NCI-H1930 (cell line): ENCODE measurements at regions not wholly inside any gene's neighbourhood (a gene's known extent, or its start where the extent isn't known, plus 50 kb on each side); places are given as distances from the start of the nearest gene placed in this dataset.

Source experiments
- DNase-seq, 2 experiments: peaks; one replicate each; lab custom pipeline; 2025; lab: John Stamatoyannopoulos, UW

DNA sequence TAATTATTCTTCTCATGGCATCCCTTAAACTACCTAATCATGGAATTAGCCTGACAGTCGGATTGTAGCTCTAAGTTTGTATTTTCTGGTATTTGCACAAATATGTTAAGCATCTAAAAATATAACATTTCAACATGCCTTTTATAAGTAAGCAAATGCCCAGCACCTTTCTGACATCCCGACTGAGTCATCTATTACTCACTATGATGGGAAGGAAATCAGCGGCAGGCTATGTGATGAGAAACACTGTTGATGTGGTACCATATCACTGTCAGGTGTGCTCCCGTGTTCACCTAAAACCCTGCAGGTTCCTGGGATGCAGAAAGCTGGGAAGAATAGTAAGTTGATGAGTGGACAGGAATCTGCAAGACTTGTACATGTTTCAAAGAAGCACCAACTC lies 367.8 kb upstream of the IL12A start:
- no peak for DNase-seq

DNA sequence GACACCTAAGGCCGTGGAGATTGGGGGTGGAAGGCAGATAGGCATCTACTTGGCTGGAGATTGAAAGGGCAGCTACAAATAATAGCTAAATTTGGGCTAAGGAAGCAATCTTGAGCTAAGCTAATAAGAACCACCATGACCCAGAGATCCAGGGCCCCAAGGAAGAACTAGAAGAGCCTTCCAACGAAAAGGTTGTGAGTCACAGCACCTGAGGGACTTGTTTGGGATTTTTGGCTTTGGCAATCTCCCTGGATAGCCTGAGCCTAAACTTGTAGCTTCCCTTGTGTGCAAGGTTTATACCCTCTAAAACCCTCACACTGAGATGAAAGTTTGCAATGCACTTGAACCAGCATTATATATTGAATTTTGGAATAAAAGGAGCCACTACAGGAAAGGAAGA lies 364.0 kb upstream of the IL12A start:
- DNase-seq = no peak

DNA sequence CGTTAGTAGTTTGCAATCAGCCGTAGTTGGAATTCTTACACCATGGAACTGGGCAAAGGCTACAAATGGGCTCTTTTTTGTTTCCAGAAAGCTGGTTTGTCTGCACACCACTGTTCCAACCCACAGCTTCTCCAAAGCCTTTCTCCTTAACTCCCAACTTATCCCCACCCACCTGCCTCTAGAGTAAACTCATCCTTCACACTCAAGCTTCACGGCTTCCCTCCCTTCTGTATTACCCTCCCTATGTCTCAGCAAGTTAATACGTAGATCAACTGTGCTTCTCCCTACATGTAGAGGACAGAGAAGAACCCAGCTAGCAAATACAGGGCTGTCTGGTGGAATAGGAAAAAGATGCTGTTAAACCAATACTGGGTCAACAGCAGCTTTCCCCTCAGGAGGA lies 363.0 kb upstream of the IL12A start:
- DNase-seq = no peak

DNA sequence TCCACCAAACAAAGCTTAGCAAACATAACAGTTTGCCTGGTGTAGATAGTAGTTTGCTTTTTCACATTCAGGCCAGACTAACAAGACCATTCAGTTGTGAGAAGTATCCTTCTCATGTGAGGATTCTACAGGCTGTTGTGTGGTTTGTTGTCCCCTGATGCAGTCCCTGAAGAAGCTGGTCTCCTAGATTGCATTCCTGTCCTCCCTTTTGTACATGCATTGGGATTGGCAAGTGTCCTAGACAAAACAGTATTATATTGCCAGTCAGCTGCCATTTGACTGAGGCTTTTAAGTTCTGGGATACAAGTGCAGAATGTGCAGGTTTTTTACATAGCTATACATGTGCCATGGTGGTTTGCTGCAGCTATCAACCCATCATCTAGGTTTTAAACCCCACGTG lies 362.0 kb upstream of the IL12A start:
- no peak for DNase-seq

DNA sequence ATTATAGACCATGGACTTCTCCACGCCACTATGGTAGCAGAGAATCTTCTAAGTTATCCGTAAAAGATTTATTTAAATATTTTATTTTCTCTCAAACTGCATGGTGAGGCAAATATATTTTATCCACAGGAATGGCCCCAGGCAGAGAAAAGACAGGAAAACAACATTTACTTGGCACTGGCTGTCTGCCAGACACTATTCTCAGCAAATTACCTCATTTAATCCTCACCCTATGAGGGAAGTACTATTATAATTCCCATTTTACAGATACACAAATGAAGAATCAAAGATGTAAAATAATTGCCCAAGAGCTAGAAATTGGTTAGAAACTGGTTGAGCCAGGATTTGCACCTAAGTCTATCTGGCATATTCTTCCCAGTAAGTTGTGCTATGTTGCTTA lies 361.4 kb upstream of the IL12A start:
- DNase-seq = no peak

DNA sequence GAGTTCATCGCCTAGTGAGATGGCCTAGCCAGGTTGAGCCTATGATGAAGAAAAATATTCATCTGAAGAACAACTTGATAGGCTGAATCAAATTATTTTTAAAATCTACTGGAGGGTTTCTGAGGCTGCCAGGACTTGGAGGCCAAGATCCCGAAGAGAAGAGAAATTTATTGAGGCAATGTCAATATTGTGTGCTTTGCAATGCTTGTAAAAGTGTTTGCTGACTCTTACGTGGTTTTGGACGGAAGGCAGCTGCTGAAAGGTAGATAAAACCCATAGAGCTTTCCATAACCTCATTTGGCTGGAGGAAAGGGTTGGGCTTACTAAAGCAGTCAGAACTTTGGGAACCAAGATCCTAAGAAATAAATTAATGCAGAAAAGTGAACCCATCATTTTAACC lies 361.0 kb upstream of the IL12A start:
- DNase-seq = no peak

DNA sequence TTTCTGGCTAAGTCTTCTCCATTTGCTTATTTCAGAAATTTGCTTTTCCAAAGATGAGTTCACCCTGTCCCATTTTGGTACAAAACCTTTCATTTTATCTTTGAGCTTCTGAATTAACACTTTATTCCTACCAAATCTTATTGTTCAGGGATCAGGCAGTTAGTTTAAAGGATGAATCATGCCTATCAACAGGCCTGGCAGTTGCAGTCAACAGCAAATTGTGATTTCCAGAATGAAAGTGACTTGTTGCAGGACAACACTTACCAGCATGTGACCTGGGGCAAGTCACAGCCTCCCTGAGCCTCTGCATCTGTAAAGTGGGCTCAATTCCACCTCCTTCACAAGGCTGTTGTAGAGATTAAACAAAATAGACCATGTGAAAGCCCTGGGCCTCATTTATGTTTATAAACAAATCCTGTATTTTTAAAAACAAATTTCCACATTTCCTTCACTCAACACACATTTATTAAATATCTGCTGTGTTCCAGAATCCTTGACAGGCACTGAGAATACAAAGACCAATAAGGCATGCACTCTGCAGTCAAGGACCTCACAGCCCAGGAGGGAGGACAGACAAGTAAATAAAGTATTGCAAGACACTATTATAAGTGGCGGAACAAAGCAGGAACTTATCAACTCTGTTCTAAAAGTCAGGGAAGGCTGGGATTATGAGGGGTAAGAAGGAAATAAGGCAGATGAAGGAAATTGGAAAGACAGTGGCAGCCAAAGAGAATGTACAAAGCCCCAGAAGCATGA lies 359.1 kb upstream of the IL12A start:
- no peak for DNase-seq

DNA sequence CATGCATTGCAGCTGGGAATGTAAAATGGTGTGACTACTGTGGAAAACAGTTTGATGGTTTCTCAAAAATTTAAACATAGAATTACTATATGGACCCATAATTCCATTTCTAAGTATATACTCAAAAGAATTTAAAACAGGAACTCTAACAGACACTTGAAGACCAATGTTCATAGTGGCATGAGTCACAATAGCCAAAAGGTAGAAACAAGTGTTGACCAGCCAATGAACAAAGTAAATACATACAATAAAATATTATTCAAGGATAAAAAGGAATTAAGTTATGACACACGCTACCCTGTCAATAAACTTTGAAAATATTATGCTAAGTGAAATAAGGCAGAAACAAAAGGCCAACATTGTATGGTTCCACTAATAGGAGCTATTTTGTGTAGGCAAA lies 357.4 kb upstream of the IL12A start:
- no peak for DNase-seq

DNA sequence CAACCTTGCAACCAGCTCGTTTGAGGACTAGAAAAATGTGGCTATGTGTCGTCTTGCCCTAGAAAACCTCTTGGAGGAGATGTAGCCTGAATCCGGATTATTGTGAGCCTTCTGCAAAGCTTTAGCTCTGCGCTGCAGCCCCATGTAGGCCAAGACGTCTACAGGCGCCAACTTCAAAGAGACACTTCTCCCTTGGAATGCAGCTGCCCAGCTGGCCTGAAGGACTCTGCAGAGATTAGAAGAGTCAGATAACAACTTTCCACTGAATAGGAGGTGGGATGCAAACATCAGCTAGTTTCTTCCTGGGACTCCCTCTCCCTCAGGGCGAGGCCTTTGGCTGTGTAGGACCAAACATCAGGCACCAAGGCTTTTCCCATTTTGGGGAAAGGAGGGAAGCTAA lies 356.5 kb upstream of the IL12A start:
- no peak for DNase-seq

DNA sequence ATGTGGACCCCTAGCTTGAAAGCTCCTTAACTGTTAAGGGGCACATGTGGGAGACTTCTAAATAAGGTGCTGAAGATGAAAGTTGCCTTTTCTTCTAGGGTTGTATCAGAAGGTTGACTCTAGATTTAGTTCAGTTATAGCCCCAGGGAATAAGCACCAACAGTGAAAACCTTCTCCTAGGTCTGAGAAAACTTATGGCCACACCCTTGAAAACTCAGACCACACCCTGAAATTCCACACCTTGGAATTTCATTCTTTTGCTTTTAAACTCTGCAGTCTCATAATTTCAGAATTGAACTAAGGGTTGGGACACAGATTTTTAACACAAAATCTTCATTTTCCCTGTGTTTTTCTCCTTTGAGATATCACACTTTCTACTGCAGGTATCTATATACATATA lies 355.8 kb upstream of the IL12A start:
- no peak for DNase-seq

DNA sequence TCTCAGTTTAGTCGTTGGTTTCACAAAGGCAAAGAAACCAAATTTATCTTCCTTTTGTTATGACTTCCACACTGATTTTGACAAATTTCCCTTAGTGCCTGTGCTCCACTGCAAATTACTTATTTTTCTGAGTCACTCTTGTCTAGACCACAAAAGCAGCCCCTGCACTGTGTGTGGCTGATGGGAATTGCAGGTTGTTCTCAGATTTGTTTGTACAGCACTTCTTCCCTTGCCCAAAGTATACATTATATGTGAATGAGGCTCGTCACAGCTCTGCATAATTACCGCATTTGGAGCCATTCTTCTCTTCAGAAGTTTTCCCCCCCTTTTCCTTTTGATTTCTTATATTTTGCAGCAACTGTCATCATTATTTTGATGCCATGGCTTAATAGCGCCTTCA lies 354.2 kb upstream of the IL12A start:
- no peak for DNase-seq

DNA sequence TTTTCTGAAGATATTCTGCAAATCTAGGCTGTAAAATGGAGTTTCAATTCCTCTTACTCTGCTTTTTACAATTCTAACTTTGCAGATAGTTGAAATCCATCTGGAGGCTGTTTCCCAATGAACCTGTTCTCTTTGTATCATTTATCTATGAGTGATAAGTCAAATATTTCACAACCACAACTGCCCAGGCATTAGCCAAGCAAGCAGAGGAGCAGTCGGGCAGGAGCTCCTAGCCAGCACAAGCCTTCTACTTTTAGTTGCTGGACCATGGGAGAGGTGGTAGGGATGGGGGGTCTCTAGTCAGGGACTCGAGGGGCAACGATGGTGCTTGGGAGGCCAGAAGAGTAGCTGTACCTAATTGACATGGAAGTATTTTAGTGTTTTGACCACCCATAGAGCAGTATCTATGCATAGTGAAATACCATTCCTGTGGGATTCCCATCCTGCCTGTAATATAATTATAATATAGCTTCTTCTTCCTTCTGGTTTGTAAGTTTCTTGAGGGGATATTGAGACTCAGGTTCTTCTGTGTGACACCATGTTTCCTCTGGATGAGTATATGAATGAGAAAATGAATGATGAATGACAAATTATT lies 353.5 kb upstream of the IL12A start:
- DNase-seq = no peak

DNA sequence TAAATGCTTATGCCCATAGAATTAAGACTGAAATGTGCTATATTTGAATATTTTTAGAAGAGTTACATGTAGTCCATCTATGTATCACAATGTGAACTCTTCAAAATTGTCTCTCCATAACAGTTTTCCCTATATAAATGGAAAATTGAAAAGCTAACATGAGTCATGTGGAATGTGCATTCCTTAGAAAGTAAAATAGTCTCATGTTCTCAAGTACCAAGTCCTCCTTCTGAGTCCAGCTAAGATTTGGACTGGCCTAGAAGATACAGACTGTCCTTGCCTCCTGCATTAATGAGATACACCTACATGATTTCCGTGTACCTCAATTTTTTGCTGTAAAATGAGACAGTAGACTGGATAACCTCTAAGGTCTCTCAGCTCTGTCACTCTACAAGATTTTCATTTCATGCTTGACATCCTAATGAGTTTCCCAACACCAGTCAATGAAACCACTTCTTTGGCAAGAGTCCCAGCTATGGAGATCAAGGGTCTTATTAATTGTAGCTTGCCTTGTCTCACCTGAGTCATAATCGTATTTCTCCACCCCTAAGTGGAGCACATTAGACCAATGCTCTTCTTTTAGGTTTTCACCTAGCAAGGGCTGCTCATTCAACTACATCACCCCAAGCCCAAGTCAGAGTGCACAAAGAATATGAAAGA lies 350.6 kb upstream of the IL12A start:
- no peak for DNase-seq

DNA sequence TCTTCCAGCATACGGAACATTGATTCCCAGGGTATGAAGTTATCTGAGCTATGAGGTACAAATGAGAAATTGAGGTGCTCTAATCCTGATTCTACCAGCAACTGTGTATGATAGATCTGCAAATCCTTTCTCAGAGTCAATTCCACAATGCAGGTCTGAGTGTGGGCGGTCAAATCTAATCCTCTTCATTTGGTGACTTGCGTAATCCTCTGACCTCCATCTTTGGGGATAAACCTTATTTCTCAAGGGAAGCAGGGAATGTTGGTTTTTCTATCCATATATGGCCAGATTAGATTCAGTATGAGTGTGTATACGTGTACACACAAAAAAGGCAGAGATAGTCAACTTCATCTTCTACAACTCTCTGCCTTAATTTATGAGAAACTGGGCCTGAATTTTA lies 348.4 kb upstream of the IL12A start:
- DNase-seq = no peak

DNA sequence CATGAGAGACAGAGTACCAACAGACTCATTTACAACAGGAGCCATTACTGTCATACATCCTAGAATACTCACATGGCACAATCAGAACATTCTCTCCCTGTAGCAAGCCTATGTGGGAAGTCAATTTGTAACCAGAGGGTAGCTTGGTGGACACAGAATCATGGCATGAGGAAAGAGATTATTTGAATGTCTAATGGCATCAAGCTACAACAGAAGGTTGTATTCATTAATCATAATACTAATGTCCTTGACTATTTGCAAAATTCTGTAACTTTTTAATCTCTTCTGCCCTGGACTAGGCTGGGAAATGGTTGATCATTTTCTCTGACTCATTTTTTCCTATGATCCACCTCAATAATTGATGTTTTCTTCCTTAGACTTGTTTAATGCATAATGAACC lies 345.2 kb upstream of the IL12A start:
- DNase-seq = no peak

DNA sequence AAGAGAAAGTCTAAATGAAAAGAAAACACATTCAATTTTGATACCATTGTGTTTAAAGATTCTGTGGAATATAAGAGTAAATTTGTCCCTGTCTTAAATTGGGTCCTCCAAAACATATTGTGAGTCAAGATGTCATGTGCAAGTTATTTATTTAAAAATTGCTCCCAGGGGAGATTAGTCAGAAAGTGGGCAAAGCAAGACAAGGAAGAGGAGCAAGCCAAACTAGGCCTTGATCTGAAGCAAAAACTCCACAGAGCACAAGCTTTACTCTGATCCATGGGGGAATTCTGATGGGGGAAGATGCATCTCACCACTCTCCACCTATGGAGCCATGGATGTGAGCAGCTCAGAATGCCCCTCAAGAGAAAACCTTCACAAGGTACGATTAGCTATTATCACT lies 342.8 kb upstream of the IL12A start:
- no peak for DNase-seq

DNA sequence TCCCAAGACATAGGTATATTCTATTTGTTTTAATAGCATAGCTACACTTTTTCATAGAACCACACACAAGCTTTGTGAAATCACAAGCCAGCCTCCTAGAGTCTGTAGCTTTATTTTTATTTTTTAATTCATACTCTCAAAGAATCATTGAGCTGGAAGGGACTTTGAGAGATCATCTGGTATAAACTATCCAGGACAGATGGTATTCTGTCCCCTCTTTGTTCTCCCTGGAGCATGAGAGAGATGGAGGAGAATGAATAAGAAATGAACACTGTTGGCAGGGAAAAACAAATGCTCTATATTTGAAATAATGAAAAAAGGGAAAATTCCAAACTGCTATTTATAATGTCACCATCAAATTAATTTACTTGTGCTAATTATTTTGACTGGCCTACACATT lies 338.7 kb upstream of the IL12A start:
- DNase-seq = no peak

DNA sequence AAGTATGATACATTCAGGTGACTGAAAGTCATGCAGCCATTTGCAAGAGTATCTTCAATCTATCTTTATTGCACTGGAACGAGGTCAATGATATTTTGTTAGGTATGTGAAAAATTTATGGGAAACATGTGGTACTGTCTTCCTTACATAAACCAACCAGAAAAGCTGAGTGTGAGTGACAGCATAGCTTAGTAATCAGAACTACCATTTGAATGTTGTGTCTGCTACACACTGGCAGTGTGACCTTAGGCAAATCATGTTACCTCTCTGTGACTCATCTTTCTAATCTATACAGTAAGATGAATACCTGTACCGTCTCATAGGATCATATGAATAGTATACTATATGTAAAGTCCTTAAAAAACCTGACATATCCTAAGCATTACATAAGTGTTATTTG lies 337.9 kb upstream of the IL12A start:
- DNase-seq = no peak

DNA sequence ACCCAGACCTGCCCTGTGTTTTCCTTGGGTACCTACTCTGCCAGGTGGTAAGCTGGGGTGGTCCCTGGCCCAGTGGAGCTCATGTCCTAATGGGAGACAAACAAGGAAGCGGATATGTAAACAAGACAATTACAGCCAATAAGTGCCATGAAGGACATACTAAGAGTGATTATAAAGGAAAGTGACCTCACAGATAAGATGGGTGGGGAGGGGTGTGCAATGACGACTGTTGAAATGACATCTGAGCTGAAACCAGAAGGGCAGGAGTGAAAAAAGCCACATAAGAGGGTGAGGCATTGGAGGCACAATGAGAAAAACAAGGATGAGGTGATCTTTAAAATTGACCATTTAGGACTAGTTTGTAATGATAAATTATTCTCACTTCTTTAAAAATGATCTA lies 336.2 kb upstream of the IL12A start:
- DNase-seq = no peak

DNA sequence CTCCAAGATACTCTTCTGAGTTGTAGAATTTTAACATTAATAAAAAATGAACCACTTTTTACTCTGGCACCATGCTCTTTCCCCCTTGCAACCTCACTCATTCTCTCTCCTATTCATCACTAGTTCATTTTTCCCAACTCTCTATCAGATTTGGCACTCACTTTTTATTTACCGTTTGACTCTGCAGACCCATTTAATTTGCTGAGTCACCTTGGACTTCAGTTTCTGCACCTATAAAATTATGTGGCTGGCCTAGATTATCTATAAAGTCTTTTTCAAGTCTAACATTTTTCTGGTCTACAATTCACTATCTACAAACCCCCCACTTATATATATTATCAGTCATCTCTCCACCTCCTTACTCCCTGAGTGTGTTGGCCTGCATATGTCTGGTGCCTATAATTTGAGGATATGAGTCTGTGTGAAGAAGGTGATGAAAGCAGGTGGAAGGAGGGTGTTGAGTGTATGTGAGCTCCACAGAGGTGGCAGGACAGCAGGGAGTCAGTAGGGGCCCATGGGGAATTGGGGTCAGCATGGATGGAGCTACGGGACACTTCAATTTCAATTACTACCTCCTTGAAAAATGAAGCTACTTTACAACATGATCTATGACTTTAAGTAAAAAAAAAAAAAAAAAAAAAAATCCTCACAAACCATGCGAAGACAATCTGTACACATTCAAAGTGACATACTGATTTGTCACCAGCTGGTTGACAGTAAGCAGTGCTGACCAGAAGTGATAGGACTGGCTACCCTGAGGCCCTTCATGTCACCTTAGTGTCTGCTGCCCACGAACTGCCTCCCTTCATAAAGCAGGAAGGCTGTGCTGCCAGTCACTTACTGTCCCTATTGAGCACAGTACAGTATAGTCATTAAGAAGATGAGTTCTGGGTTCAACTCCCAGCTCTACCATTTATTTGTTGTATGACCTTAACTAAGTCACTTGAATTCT lies 334.2 kb upstream of the IL12A start:
- DNase-seq = no peak

DNA sequence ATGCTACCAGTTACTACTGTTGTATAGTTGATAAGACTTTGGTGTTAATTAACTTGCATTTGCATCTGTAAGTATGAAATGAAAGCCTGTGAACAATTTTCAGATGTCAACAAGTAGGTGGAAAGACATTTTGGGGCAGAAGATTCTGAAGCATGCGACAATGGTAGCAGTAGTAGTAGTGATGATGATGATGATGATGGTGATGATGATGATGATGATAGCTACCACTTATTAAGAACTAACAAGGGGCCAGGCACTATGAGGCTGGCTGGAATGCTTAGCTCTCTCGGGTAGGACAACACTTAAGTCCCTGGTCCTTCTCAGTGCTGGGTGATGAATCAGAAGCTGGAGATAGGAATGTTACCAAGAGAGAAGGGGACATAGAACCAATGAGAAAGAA lies 333.4 kb upstream of the IL12A start:
- no peak for DNase-seq

DNA sequence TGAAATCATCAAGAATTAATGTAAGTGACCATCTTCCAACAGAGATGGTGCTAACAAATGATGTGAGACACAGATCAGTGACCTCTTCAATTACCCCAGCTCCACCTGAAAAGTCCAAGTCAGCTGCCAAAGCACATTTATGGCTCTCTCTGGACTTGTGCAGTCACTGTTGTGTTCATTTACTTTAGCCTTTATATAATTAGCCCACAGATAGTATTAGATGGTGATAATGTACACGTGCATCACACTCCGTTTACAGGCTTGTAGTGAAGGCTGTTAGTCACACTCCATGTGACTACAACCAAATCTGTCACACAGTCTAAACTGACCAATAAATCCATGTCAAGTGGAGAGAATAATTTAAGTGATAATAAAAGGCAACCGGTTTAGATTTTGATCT lies 331.5 kb upstream of the IL12A start:
- DNase-seq = no peak

DNA sequence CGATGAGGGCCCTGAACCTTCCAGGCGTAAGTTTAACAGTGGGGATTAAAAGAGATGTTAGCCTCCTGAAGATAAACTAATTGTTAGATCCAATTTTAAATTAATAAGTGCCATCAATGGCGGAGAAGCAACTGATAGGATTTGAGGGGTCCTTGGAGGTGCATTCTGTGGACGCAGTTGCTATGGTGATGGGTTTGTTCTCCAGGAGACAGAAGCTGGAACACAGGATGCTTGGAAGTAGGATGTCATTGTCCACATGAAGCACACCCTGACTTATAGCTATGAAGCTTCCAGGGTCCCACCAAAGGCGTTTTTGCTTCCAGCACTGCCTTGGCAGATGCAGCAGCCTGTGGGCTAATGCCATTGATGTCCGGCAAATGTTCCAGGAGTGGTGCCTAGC lies 331.0 kb upstream of the IL12A start:
- DNase-seq = no peak
